Keratinocyte (primary cell): ENCODE measurements at regions not wholly inside any gene's neighbourhood (a gene's known extent, or its start where the extent isn't known, plus 50 kb on each side); places are given as distances from the start of the nearest gene placed in this dataset.

Experiments
- DNase-seq: peaks from one replicate; pipeline ENCODE4 v3.0.0-alpha.2; 2011; ENCODE audit warnings: low read depth, missing footprints, low spot score
- FAIRE-seq: peaks from 2 replicates; lab custom pipeline; 2011; peaks lifted over from hg19 to GRCh38; lab: Jason Lieb, UNC
- H2AFZ ChIP-seq: 2 replicates; pipeline ENCODE4 v1.6.0; 2012; ENCODE audit warnings: low read length, control low read depth, inconsistent platforms; ENCODE audit not compliant: control insufficient read depth
- H3K27ac ChIP-seq: 2 replicates; pipeline ENCODE4 v1.5.1; 2011; ENCODE audit warnings: low read length; ENCODE audit not compliant: control insufficient read depth, insufficient read depth
- H3K27me3 ChIP-seq: 3 replicates; pipeline ENCODE4 v1.6.0; 2011; ENCODE audit warnings: low read length; ENCODE audit not compliant: control insufficient read depth, insufficient read depth; ENCODE audit errors: extremely low read depth
- H3K36me3 ChIP-seq, 2 experiments: 2 replicates in 1 of 2; 3 replicates in 1 of 2; pipeline ENCODE4 v1.5.1; 2011; ENCODE audit warnings: low read length in 2 of 2, mild to moderate bottlenecking in 1 of 2; ENCODE audit not compliant: control insufficient read depth in 2 of 2, insufficient read depth in 2 of 2; ENCODE audit errors: extremely low read depth in 1 of 2
- H3K4me1 ChIP-seq: 3 replicates; pipeline ENCODE4 v1.5.1; 2011; ENCODE audit warnings: low read length; ENCODE audit not compliant: control insufficient read depth, insufficient read depth; ENCODE audit errors: extremely low read depth
- H3K4me2 ChIP-seq: 3 replicates; pipeline ENCODE4 v1.6.0; 2011; ENCODE audit warnings: low read depth, low read length; ENCODE audit not compliant: control insufficient read depth, insufficient read depth; ENCODE audit errors: extremely low read depth
- H3K4me3 ChIP-seq, 3 experiments: fragments of 200-600 bp in 1 of 3; sonication (generic) in 1 of 3; 2 replicates in 2 of 3; 3 replicates in 1 of 3; pipeline ENCODE4 v1.5.1; 2011 to 2016; ENCODE audit warnings: low read length in 3 of 3, mild to moderate bottlenecking in 3 of 3, control low read depth in 2 of 3, inconsistent platforms in 1 of 3, low read depth in 1 of 3, mixed read lengths in 1 of 3, mixed run types in 1 of 3, moderate library complexity in 1 of 3; ENCODE audit not compliant: control insufficient read depth in 2 of 3, insufficient read depth in 2 of 3; ENCODE audit errors: extremely low read depth in 1 of 3
- H3K79me2 ChIP-seq: 2 replicates; pipeline ENCODE4 v1.6.0; 2012; ENCODE audit warnings: low read length; ENCODE audit not compliant: control insufficient read depth, insufficient read depth
- H3K9ac ChIP-seq: 3 replicates; pipeline ENCODE4 v1.6.0; 2011; ENCODE audit warnings: low read length; ENCODE audit not compliant: control insufficient read depth, insufficient read depth; ENCODE audit errors: extremely low read depth
- H3K9me1 ChIP-seq: 3 replicates; pipeline ENCODE4 v1.6.0; 2011; ENCODE audit warnings: low read length; ENCODE audit not compliant: control insufficient read depth, insufficient read depth; ENCODE audit errors: extremely low read depth
- H3K9me3 ChIP-seq: 2 replicates; pipeline ENCODE4 v1.5.1; 2012; ENCODE audit warnings: low read depth, low read length; ENCODE audit not compliant: control insufficient read depth
- H4K20me1 ChIP-seq: 3 replicates; pipeline ENCODE4 v1.6.0; 2011; ENCODE audit warnings: low read length; ENCODE audit not compliant: control insufficient read depth, insufficient read depth; ENCODE audit errors: extremely low read depth
- EZH2 ChIP-seq: IDR thresholded peaks from one replicate; pipeline ENCODE4 v1.6.1; 2012; ENCODE audit warnings: inconsistent platforms, mild to moderate bottlenecking, low read length, moderate library complexity
- dilution Hi-C: fragments of 300-500 bp; cut with MboI; formaldehyde crosslinking; loops from one replicate; pipeline ENCODE4 v1.7.0; 2020; ENCODE audit warnings: low sequenced_read_pairs; ENCODE audit not compliant: extremely low pct_ligation_motif_present
- TF ChIP-seq, protein P1 (sequence below), 3 experiments: IDR thresholded peaks in 1 of 3; conservative IDR thresholded peaks in 1 of 3; optimal IDR thresholded peaks in 1 of 3; 2 replicates in 2 of 3; 3 replicates in 1 of 3; pipeline versions ENCODE3 to v1.5.1; 2011; ENCODE audit warnings: low read length in 3 of 3, mild to moderate bottlenecking in 3 of 3, moderate library complexity in 2 of 3, control low read depth in 1 of 3, inconsistent platforms in 1 of 3; ENCODE audit not compliant: insufficient read depth in 2 of 3; ENCODE audit errors: extremely low read depth in 1 of 3

DNA sequence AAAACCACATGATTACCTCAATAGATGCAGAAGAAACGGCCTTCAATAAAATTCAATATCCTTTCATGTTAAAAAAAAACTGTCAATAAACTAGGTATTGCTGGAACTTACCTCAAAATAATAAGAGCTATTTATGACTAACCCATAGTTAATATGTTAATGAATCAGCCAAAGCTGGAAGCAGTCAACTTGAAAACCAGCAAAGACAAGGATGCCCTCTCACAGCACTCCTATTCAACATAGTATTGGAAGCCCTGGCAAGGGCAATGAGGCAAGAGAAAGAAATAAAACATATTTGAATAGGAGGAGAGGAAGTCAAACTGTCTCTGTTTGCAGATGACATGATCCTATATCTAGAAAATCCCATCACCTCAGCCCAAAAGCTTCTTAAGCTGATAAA is 456.1 kb downstream of the OCA2 start:
- FAIRE-seq (no peak), DNase-seq (no peak)
- no peak for TF ChIP-seq EZH2
- TF ChIP-seq, protein P1, sequence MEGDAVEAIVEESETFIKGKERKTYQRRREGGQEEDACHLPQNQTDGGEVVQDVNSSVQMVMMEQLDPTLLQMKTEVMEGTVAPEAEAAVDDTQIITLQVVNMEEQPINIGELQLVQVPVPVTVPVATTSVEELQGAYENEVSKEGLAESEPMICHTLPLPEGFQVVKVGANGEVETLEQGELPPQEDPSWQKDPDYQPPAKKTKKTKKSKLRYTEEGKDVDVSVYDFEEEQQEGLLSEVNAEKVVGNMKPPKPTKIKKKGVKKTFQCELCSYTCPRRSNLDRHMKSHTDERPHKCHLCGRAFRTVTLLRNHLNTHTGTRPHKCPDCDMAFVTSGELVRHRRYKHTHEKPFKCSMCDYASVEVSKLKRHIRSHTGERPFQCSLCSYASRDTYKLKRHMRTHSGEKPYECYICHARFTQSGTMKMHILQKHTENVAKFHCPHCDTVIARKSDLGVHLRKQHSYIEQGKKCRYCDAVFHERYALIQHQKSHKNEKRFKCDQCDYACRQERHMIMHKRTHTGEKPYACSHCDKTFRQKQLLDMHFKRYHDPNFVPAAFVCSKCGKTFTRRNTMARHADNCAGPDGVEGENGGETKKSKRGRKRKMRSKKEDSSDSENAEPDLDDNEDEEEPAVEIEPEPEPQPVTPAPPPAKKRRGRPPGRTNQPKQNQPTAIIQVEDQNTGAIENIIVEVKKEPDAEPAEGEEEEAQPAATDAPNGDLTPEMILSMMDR (optimal IDR thresholded peaks at IDR 0.05 in 1 of 3, IDR thresholded peaks at IDR 0.05 in 1 of 3, conservative IDR thresholded peaks at IDR 0.05 in 1 of 3; ENCODE audit: extremely low read depth in 1 of 3, insufficient read depth in 2 of 3, low read length in 3 of 3) = no peak

DNA sequence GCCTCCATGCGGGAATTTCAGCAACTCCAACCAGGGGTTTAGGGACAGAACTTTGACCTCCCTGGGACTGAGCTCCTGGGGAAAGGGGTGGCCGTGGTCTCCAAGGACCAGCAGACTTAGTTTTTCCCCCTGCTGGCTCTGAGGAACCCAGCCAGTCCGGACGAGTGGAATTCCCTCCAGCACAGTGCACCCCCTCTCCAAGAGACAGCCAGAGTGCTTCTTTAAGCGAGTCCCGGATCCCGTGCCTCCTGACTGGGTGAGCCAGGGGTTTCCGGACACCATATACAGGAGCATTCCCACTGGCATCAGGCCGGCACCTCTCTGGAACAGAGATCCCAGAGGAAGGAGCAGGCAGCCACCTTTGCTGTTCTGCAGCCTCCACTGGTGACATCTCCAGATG is 459.5 kb downstream of the OCA2 start:
- H4K20me1 ChIP-seq = no peaks in the 10 kb centered on the region
- no peak overlapping the region for H3K4me3 ChIP-seq
- dilution Hi-C loops = no loop called here
- no peak overlapping the region for H3K9ac ChIP-seq
- H2AFZ ChIP-seq = no peak overlapping the region
- no peaks in the 10 kb centered on the region for H3K9me1 ChIP-seq
- FAIRE-seq (no peak), DNase-seq (no peak)
- H3K9me3 ChIP-seq = peaks cover 5% of the 10 kb centered on the region
- H3K4me2 ChIP-seq = no peak overlapping the region
- TF ChIP-seq, protein P1 (optimal IDR thresholded peaks at IDR 0.05 in 1 of 3, IDR thresholded peaks at IDR 0.05 in 1 of 3, conservative IDR thresholded peaks at IDR 0.05 in 1 of 3; ENCODE audit: extremely low read depth in 1 of 3, insufficient read depth in 2 of 3, low read length in 3 of 3) = no peak
- TF ChIP-seq EZH2 = no peak
- no peak overlapping the region for H3K27ac ChIP-seq
- H3K36me3 ChIP-seq = no peaks in the 10 kb centered on the region
- no peaks in the 10 kb centered on the region for H3K27me3 ChIP-seq
- H3K4me1 ChIP-seq = no peaks in the 10 kb centered on the region
- no peaks in the 10 kb centered on the region for H3K79me2 ChIP-seq

More for the DNA sequence above, 456.1 kb downstream of the OCA2 start:
- Histone ChIP-seq H3K9me3 (peaks cover 5% of the 10 kb centered on the region), H3K79me2 (no peaks in the 10 kb centered on the region), H3K4me2 (no peak overlapping the region), H3K9ac (no peak overlapping the region), H2AFZ (no peak overlapping the region), H3K36me3 (no peaks in the 10 kb centered on the region), H4K20me1 (no peaks in the 10 kb centered on the region), H3K4me1 (no peaks in the 10 kb centered on the region), H3K4me3 (no peak overlapping the region), H3K27me3 (no peaks in the 10 kb centered on the region), H3K27ac (no peak overlapping the region), H3K9me1 (no peaks in the 10 kb centered on the region)
- dilution Hi-C loops = no loop called here
